GM12865 (cell line): ENCODE measurements at regions not wholly inside any gene's neighbourhood (a gene's known extent, or its start where the extent isn't known, plus 50 kb on each side); places are given as distances from the start of the nearest gene placed in this dataset.

ENCODE experiments used
- DNase-seq: peaks from one replicate; pipeline ENCODE4 v3.0.0; 2010; ENCODE audit warnings: low read depth
- H3K4me3 ChIP-seq: 2 replicates; pipeline ENCODE4 v1.5.1; 2011; ENCODE audit warnings: mild to moderate bottlenecking, low read depth, low read length, control low read depth
- CTCF ChIP-seq: IDR thresholded peaks from 2 replicates; pipeline ENCODE4 v1.5.1; 2011; ENCODE audit warnings: low read length, control low read depth, low read depth, inconsistent platforms; ENCODE audit not compliant: insufficient read depth; ENCODE audit errors: missing control alignments

GRCh38 chr5:1948663-1949191, 66.0 kb upstream of the IRX4 start:
- DNase-seq = no peak
- no peak overlapping the region for H3K4me3 ChIP-seq
- TF ChIP-seq CTCF = no peak

DNA sequence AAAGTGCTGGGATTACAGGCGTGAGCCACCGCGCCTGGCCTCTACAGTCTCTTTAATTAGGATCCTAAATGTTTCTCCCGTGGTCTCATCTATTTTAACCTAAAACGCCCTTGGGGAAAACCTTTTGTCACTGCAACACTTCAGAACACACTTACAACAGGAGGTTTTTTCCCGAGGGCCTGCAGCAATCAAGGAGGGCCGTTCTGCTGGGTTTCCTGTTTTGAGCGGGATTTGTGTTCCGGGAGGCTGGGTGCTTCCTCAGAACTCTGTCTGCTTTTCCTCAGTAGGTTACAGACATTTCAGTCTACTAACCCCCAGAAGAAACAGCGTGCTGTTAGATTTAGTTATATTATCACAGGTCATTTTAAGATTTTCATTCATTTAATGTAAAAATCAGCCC, 65.4 kb upstream of the IRX4 start:
- no peak overlapping the region for H3K4me3 ChIP-seq
- TF ChIP-seq CTCF = no peak
- no peak for DNase-seq

GRCh38 chr5:1946776-1947175, 64.1 kb upstream of the IRX4 start:
- H3K4me3 ChIP-seq = no peak overlapping the region
- no peak for TF ChIP-seq CTCF
- no peak for DNase-seq

- no peak for DNase-seq
- no peak overlapping the region for H3K4me3 ChIP-seq
- no peak for TF ChIP-seq CTCF
Measured at GRCh38 chr5:1946122-1946677, 63.5 kb upstream of the IRX4 start.

DNA sequence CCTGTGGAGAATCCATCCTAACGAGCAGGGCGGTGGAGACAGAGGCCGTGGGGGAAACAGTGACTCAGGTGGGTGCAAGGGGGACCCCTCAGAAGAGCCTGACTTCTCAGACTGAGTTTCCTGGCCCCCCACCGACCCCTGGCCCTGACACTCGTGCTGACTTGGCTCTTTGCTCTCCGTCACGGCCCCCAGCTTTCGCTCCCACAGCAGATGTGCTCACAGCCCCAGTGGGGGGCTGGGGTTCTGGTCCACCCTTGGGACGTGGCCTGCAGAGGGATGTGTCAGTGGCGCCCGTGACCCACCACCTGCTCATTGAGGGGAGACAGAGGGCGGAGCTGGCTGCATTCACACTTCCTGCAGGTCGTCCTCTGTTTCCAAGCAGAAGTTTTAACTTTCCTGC, 62.9 kb upstream of the IRX4 start:
- no peak for DNase-seq
- TF ChIP-seq CTCF = no peak
- H3K4me3 ChIP-seq = no peak overlapping the region

- H3K4me3 ChIP-seq = no peak overlapping the region
- no peak for TF ChIP-seq CTCF
- no peak for DNase-seq
Measured at GRCh38 chr5:1944408-1944807, 61.7 kb upstream of the IRX4 start.

DNA sequence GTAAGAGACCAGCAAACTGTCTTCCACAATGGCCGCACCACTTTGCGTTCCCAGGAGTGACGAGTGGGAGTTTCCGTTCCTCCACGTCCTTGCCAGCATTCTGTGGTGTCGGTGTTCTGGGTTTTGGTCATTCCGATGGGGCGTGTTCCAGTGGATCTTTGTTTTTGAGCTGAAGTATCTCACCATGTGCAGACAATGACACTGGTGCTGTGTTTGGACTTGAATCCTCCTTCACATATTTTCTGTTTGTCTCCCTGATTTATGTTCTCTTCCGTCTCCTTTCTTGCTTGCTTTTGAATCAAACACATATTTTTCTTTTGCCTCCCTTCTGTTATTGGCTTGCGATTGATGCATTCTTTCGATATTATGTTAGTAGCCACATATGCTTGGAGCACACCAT, 60.8 kb upstream of the IRX4 start:
- no peak overlapping the region for H3K4me3 ChIP-seq
- no peak for TF ChIP-seq CTCF
- no peak for DNase-seq
